Stimulated activated CD8-positive, alpha-beta memory T cell treated with anti-CD3 and anti-CD28 coated beads, Interleukin-7, amount 100 ng/mL, for 48 hours (primary cell): ENCODE measurements at regions not wholly inside any gene's neighbourhood (a gene's known extent, or its start where the extent isn't known, plus 50 kb on each side); places are given as distances from the start of the nearest gene placed in this dataset.

ENCODE experiments used
- DNase-seq, 2 donors: peaks; one replicate each; pipeline ENCODE4 v3.0.0-alpha.2; 2020; ENCODE audit warnings: low read depth in 1 of 2; ENCODE audit errors: extremely low read depth in 1 of 2

DNA sequence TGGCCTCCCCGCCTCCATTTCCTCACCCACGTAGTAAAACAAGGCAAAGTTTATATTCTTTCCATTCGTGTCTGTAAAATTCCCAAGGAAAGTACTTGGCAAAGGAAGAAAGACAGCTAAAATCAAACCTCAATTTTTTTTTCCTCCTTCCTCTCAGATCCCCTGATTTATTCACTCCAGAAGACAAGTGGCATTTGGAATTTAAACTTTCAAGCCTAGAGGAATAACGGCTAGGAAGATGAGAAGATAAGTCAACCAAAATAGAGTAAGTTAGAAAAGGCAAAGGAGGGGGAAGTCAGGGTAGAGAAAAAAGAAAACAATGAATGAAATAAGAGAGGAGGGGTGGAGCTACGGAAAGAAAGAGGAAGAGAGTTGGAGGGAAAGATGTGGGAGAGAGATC lies 198.9 kb upstream of the PIK3C3 start:
- DNase-seq: no peak

GRCh38 chr18:41754332-41754731 lies 200.7 kb upstream of the PIK3C3 start:
- DNase-seq: no peak

DNA sequence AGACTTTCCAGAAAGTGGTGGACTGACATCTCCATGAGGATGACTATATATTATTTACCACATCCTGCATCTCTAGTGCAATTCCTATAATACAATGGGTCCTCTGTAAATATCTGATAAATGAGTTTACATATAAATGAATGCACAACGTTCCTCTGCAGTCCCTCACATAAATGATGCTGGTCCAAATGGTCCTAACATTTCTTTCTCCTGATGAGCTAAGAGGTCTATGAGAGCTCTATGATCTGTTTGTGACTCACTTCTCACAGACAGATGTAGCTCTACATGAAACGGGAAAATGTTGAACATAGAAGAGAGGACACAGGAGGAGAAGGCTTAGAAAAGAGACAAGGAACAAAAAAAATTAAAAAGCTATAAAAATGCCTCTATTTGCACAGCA lies 201.2 kb upstream of the PIK3C3 start:
- DNase-seq: no peak

DNA sequence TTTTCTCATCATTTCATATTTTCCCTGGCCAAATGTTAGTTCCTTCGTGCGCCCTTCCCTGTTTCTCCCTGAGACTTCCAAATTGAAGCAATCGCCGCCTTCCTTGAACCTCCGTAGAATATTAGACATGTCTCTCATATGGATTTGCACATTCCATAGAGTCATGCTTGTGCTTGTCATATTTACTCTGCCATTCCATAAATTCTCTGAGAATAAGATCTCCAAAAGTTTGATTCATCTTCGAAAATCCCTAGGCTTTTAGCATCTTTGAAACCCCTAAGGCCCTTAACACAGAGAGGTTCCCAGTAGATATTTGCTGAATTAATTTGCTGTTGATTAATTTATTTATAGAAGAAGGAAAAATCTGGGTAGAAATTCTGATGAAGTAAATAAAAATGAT lies 202.2 kb upstream of the PIK3C3 start:
- DNase-seq: no peak

- DNase-seq: no peak
Observed at GRCh38 chr18:41751652-41752051, 203.4 kb upstream of the PIK3C3 start.

GRCh38 chr18:41751161-41751560 lies 203.9 kb upstream of the PIK3C3 start:
- DNase-seq: no peak

DNA sequence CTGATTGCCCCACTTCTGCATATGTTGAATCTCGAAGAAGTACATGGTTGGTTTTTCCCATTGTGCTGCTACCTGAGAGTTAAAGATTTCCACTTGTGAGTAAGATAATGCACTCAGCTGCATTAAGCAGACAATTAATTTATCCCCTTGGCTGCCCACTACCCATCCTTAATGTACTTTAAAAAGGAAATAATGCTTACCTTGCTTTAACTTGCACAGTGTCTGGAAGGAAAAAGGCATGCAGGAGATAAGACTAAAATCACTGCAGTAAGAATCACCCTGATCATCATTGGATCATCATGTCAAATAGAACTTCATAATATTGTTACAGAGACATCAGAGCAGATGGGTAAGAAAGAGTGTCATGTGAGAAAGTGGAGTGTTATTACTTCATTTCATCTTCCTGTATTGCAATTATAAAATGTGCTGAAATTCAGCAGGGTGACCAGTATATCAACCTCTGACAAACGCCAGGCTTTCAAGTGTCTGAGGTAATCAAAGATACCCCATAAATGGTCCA lies 207.3 kb upstream of the PIK3C3 start:
- DNase-seq: no peak

- no peak for DNase-seq
Observed at GRCh38 chr18:41745166-41746049, 209.6 kb upstream of the PIK3C3 start.

DNA sequence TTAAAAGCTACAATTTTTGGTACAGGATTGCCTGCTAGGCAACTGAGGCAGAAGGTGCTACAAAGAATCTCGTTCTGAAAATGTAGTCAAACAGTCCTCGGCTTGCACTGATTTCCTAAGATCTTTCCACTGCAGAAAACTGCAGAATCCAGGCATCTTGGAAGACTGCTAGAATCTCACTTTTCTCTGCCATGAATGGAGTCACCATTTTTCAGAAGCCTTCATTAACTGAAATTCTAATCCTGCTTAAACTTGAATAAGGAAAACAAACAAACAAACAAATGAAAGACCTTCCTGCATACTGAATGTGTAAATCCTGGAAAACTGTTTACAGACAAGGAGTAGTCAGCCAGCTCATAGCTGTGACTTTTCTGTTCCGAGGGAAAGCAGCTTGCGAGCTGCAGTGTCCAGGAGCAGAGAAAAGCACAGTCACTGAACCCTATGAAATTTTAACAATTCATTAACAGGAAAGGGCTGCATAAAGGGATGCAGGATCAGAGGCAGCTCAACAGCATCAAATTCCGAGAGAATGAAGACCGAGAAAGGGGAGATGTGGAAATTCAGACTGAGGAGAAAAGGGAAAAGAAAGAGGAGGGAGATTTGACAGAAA lies 210.5 kb upstream of the PIK3C3 start:
- no peak for DNase-seq

- no peak for DNase-seq
Observed at GRCh38 chr18:41737218-41737617, 217.8 kb upstream of the PIK3C3 start.

DNA sequence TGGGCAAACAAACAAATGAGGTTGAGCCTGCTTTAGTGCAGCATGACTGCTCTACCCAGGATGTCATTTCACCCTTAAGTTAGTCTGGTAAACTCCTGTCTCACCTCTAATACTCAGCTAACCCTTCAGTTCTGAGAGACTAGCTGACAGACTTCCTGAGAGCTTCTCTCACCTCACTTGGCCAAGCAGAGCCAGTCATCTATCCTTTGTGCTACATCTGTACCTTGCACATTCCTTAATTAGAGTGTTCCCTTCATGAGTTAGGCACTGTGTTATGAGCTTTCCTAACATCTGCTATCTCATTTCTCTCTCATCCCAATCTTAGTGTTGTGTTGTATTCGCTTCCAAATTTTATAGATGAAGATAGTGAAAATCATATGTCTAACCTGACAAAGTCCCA lies 220.1 kb upstream of the PIK3C3 start:
- DNase-seq: no peak

DNA sequence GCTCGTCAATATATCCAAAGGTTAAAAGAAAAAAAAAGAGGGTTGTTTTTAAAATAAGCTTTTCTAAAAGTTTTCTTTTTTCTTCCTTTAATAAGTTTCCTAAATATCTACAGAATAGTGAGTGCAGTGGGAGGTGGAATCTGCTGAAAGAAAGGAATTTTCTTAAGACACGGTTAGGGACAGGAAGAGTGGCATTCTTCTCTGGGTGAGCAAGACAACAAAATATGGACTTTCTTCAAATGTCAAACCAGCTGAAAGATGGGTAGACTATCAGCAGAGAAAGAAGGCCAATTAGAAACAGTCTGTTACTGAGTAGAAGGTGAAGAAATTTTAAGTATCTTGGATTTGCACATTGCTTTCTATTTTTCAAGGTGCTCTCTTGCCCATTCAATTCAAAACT lies 222.7 kb upstream of the PIK3C3 start:
- DNase-seq: no peak

DNA sequence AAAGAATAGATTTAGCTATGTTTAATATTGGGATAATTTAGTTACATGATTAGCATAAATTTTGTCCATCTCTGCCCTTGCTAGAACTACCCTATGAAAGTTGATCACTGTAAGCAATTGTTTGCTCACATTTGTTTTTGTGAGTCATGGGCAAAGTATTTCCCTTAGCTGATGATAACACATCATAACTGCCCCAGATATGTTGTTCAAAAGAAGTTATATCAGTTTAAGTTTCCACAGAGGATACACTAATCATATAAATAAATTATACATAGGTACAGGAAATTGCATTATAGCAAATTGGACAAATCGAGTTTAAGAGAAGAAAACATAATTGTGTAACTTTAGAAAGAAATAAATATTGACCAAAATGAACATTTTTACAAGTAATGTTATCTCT lies 223.2 kb upstream of the PIK3C3 start:
- no peak for DNase-seq

GRCh38 chr18:41724195-41724594 lies 230.8 kb upstream of the PIK3C3 start:
- DNase-seq: no peak

DNA sequence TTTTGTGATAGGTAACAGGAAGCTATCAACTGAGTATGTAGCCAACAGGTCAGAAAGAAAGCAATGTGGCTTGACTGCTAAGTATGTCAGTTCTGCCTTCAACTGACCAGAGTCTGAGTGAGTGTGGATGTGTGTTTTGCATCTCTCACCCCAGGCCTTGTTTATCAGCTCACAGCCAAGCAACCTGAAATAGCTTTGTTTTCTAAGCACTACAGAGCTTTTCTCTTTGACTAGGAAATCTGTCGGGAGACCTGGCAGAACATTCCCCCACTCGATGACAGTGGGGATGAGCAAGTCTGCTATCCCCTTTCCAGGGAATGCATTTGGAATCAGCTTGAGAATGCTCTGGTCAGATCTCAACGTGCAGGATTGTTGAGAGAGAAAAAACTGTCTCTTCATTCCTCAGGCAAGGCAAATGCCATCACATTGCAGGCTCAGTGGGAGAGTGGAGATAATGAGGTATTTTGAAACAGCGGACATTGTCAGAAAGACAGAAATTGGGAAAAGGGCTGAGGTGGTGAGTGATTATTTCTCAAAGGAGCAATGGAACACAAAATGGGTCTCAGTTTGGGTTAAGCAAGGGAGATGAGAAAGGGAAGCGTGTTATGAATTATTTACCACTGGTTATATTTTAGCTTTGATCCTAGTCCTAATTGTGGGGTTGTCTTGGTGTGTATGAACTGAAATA lies 233.8 kb upstream of the PIK3C3 start:
- DNase-seq: no peak

GRCh38 chr18:41720226-41720625 lies 234.8 kb upstream of the PIK3C3 start:
- no peak for DNase-seq

DNA sequence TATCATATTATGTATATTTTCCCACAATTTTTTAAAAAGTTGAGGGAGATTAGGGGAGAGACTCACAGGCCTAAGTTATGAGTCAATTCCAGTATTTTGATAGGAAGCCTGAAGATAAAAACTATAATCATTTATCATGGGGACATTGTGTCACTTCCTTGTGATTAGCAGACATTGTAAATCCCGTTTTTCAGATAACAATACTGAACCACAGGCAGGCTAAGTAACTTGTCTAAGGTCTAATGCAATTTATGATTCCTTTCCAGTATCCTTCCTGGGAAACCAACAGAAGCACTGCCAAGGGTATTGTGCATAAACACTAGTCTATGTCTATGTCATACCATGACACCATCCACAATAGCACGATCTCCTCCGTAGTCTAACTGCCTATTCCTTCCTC lies 235.2 kb upstream of the PIK3C3 start:
- no peak for DNase-seq

GRCh38 chr18:41714872-41715271 lies 240.2 kb upstream of the PIK3C3 start:
- no peak for DNase-seq

GRCh38 chr18:41713969-41714825 lies 240.8 kb upstream of the PIK3C3 start:
- no peak for DNase-seq

GRCh38 chr18:41706301-41706700 lies 248.7 kb upstream of the PIK3C3 start:
- DNase-seq: no peak
